IPS-18a (cell line): ENCODE measurements at regions not wholly inside any gene's neighbourhood (a gene's known extent, or its start where the extent isn't known, plus 50 kb on each side); places are given as distances from the start of the nearest gene placed in this dataset.

Experiments
- H3K27ac ChIP-seq: one replicate; pipeline ENCODE4 v1.5.1; 2013; ENCODE audit warnings: low read length
- H3K27me3 ChIP-seq: one replicate; pipeline ENCODE4 v1.6.1; 2013; ENCODE audit warnings: mild to moderate bottlenecking, low read length; ENCODE audit not compliant: control insufficient read depth, insufficient read depth
- H3K36me3 ChIP-seq: one replicate; pipeline ENCODE4 v1.6.1; 2013; ENCODE audit warnings: low read depth, low read length; ENCODE audit not compliant: control insufficient read depth
- H3K4me1 ChIP-seq: one replicate; pipeline ENCODE4 v1.6.1; 2013; ENCODE audit warnings: low read depth, low read length; ENCODE audit not compliant: control insufficient read depth
- H3K4me3 ChIP-seq: one replicate; pipeline ENCODE4 v1.5.1; 2013; ENCODE audit warnings: low read length
- H3K9ac ChIP-seq: one replicate; pipeline ENCODE4 v1.6.1; 2013; ENCODE audit warnings: mild to moderate bottlenecking, low read length, moderate library complexity
- H3K9me3 ChIP-seq: one replicate; pipeline ENCODE4 v1.6.1; 2013; ENCODE audit warnings: low read depth, low read length; ENCODE audit not compliant: control insufficient read depth

GRCh38 chr2:104641786-104642185, 212.1 kb upstream of the POU3F3 start:
- H3K27ac ChIP-seq: no peak overlapping the region
- H3K36me3 ChIP-seq: no peaks in the 10 kb centered on the region
- H3K27me3 ChIP-seq: no peaks in the 10 kb centered on the region
- H3K9me3 ChIP-seq: no peaks in the 10 kb centered on the region
- no peak overlapping the region for H3K9ac ChIP-seq
- no peak overlapping the region for H3K4me3 ChIP-seq
- H3K4me1 ChIP-seq: no peaks in the 10 kb centered on the region

- H3K9me3 ChIP-seq: no peaks in the 10 kb centered on the region
- H3K27me3 ChIP-seq: no peaks in the 10 kb centered on the region
- no peak overlapping the region for H3K4me3 ChIP-seq
- H3K36me3 ChIP-seq: no peaks in the 10 kb centered on the region
- H3K4me1 ChIP-seq: no peaks in the 10 kb centered on the region
- H3K9ac ChIP-seq: no peak overlapping the region
- no peak overlapping the region for H3K27ac ChIP-seq
Measured at GRCh38 chr2:104648376-104648775, 205.5 kb upstream of the POU3F3 start.

GRCh38 chr2:104649866-104650265, 204.0 kb upstream of the POU3F3 start:
- H3K4me1 ChIP-seq: peaks cover 2% of the 10 kb centered on the region
- no peaks in the 10 kb centered on the region for H3K36me3 ChIP-seq
- H3K27me3 ChIP-seq: no peaks in the 10 kb centered on the region
- no peak overlapping the region for H3K4me3 ChIP-seq
- H3K9me3 ChIP-seq: no peaks in the 10 kb centered on the region
- no peak overlapping the region for H3K27ac ChIP-seq
- no peak overlapping the region for H3K9ac ChIP-seq

DNA sequence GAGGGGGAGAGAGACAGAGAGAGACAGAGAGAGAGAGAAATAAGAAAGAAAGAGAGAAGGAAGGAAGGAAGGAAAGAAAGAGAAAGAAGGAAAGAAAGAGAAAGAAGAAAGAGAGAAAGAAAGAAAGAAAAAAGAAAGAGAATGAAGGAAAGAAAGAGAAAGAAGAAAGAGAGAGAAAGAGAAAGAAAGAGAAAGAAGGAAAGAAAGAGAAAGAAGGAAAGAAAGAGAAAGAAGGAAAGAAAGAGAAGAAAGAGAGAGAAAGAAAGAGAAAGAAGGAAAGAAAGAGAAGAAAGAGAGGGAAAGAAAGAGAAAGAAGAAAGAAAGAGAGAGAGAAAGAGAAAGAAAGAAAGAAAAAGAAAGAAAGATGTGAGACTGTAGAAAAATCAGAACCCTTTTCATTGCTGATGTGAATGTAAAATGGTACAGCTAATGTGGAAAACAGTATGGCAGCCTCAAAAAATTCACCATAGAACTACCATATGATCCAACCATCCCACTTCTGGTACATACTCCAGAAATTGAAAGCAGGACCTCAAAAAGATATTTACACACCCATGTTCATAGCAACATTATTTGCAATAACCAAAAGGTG, 203.4 kb upstream of the POU3F3 start:
- no peaks in the 10 kb centered on the region for H3K36me3 ChIP-seq
- no peak overlapping the region for H3K4me3 ChIP-seq
- H3K27ac ChIP-seq: no peak overlapping the region
- H3K9me3 ChIP-seq: no peaks in the 10 kb centered on the region
- H3K27me3 ChIP-seq: no peaks in the 10 kb centered on the region
- no peak overlapping the region for H3K9ac ChIP-seq
- peaks cover 8% of the 10 kb centered on the region for H3K4me1 ChIP-seq

GRCh38 chr2:104654811-104655210, 199.1 kb upstream of the POU3F3 start:
- Histone ChIP-seq H3K9me3 (no peaks in the 10 kb centered on the region), H3K27me3 (peaks cover 33% of the 10 kb centered on the region), H3K9ac (no peak overlapping the region), H3K4me3 (no peak overlapping the region), H3K27ac (no peak overlapping the region), H3K4me1 (peaks cover 37% of the 10 kb centered on the region), H3K36me3 (no peaks in the 10 kb centered on the region)

GRCh38 chr2:104656571-104657163, 197.2 kb upstream of the POU3F3 start:
- Histone ChIP-seq H3K4me3 (peak overlapping the region; percentile 14), H3K27me3 (peaks cover 40% of the 10 kb centered on the region), H3K4me1 (peaks cover 37% of the 10 kb centered on the region), H3K9me3 (no peaks in the 10 kb centered on the region), H3K9ac (peak overlapping the region; percentile 9), H3K27ac (no peak overlapping the region), H3K36me3 (no peaks in the 10 kb centered on the region)

- Histone ChIP-seq H3K36me3 (no peaks in the 10 kb centered on the region), H3K27me3 (peaks cover 40% of the 10 kb centered on the region), H3K4me3 (peak overlapping the region; percentile 56), H3K9me3 (no peaks in the 10 kb centered on the region), H3K9ac (no peak overlapping the region), H3K4me1 (peaks cover 37% of the 10 kb centered on the region), H3K27ac (no peak overlapping the region)
Measured at GRCh38 chr2:104658144-104658835, 195.6 kb upstream of the POU3F3 start.

GRCh38 chr2:104658904-104659591, 194.9 kb upstream of the POU3F3 start:
- Histone ChIP-seq H3K9ac (peak overlapping the region; percentile 54), H3K27me3 (peaks cover 40% of the 10 kb centered on the region), H3K27ac (no peak overlapping the region), H3K36me3 (no peaks in the 10 kb centered on the region), H3K9me3 (no peaks in the 10 kb centered on the region), H3K4me3 (peak overlapping the region; percentile 56), H3K4me1 (peaks cover 37% of the 10 kb centered on the region)

DNA sequence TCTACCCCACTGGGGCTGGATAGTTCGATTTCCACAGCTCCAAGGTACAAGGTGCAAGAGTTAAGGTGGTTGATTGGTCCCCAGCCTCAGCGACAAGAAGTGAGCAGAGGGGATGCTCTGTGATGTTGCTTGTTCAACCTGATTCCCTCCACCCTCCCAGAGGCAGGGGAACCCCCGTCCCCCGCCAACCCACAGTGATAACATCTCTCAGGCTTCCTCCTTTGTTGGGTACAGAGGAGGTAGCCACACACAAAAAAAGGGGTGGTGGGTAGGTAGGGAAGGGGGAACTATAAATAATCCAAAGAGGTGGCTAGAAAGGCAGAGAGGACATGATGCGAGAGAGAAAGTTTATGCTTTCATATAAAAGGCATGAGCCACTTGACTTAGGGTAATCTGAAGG, 192.9 kb upstream of the POU3F3 start:
- H3K4me3 ChIP-seq: no peak overlapping the region
- H3K4me1 ChIP-seq: peaks cover 24% of the 10 kb centered on the region
- H3K9me3 ChIP-seq: no peaks in the 10 kb centered on the region
- H3K27me3 ChIP-seq: peaks cover 40% of the 10 kb centered on the region
- no peak overlapping the region for H3K27ac ChIP-seq
- no peaks in the 10 kb centered on the region for H3K36me3 ChIP-seq
- H3K9ac ChIP-seq: no peak overlapping the region

DNA sequence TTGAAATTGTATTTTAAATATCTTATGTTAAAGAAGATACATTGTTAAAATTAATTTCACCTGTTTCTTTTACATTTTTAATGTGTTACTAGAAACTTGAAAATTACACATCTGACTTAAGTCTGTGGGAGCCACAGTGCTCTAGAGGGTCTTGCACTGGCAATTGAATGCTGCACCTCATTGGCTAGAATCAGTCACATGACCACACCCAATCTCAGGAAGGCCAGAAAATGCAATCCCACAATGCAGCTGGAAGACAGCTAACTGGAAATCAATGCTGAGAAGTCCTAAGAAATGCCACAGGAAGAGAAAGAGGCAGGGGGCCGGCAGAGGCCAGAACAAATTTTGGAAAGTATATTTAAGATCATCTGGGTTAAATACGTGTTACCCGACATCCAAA, 189.2 kb upstream of the POU3F3 start:
- H3K9me3 ChIP-seq: no peaks in the 10 kb centered on the region
- no peak overlapping the region for H3K9ac ChIP-seq
- peaks cover 9% of the 10 kb centered on the region for H3K27me3 ChIP-seq
- no peaks in the 10 kb centered on the region for H3K36me3 ChIP-seq
- no peak overlapping the region for H3K27ac ChIP-seq
- H3K4me1 ChIP-seq: no peaks in the 10 kb centered on the region
- H3K4me3 ChIP-seq: no peak overlapping the region

DNA sequence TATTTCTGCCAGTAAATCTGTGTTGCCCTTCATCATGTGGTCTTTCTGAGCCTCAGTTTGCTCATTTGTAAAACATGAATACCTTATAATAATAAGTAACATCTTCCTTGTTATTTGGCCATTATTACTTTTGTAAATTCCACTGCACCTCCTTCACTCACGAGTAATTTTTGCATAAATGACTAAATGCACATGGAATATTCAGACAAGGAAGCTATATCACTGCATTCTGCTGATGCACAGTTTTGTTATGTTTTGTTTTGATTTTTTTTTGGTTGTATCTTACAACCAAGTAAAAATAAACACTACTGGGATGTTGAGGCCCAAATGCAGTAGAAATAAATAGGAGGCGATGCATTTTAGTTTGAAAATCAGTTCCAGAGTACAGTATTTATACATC, 185.3 kb upstream of the POU3F3 start:
- Histone ChIP-seq H3K36me3 (no peaks in the 10 kb centered on the region), H3K9ac (no peak overlapping the region), H3K27me3 (no peaks in the 10 kb centered on the region), H3K4me1 (no peaks in the 10 kb centered on the region), H3K27ac (no peak overlapping the region), H3K4me3 (no peak overlapping the region), H3K9me3 (no peaks in the 10 kb centered on the region)
